A673 (cell line): ENCODE measurements at regions not wholly inside any gene's neighbourhood (a gene's known extent, or its start where the extent isn't known, plus 50 kb on each side); places are given as distances from the start of the nearest gene placed in this dataset.

Experiments used
- CTCF ChIP-seq: fragments of 300-800, 200-600 bp; sonication (generic); conservative IDR thresholded peaks from 2 replicates; pipeline ENCODE4 v1.5.1; 2017; ENCODE audit warnings: low read depth, mild to moderate bottlenecking, antibody characterized with exemption, low read length, moderate library complexity, mixed read lengths
- EZH2 ChIP-seq: fragments of 200-600 bp; sonication (generic); IDR thresholded peaks from 2 replicates; pipeline ENCODE4 v1.6.1; 2017; ENCODE audit warnings: borderline replicate concordance, low read depth, mild to moderate bottlenecking, mixed read lengths, antibody characterized with exemption, low read length; ENCODE audit not compliant: poor library complexity, severe bottlenecking

GRCh38 chr2:104570259-104570658 is 283.7 kb upstream of the POU3F3 start:
- no peak for TF ChIP-seq EZH2
- no peak for TF ChIP-seq CTCF
